ENCODE measurements at regions not wholly inside any gene's neighbourhood (a gene's known extent, or its start where the extent isn't known, plus 50 kb on each side); places are given as distances from the start of the nearest gene placed in this dataset.
"Not testable (repeated sequence)": the region's sequence is repeated elsewhere in the genome, so short reads cannot be mapped to it uniquely, and the experiment has no call there.

- no peak for DNase-seq
Measured at GRCh38 chr21:14058566-14058965, 152.2 kb downstream of the LIPI start.

DNA sequence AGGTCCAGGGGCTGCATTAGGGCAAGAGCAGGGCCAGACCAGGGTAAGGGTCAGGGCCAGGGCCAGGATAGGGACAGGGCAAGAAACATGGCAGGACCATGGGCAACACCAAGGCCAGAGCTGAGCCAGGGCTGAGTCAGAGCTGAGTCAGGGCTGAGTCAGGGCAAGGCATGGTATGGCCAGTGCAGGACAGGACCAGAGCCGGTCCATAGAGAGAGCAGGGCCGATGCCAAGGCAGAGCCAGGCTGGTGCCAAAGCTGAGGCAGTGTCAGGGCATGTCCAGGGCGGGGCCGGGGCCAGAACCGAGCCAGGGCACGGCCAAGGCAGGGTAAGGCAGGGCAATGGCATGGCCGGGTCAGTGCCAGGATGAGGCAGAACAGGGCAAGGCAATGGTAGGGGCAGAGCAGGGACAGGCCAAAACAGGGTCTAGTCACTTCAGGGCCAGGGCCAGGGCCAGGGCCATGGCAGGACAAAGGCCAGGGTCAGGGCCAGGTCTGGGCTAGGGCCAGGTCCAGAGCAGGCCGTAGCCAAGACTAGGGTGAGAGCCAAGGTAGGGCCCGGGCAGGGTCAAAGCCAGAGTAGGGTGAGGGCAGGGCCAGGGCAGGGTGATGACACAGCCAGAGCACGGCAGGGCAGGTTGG lies 152.8 kb downstream of the LIPI start:
- not testable (repeated sequence) for DNase-seq

DNA sequence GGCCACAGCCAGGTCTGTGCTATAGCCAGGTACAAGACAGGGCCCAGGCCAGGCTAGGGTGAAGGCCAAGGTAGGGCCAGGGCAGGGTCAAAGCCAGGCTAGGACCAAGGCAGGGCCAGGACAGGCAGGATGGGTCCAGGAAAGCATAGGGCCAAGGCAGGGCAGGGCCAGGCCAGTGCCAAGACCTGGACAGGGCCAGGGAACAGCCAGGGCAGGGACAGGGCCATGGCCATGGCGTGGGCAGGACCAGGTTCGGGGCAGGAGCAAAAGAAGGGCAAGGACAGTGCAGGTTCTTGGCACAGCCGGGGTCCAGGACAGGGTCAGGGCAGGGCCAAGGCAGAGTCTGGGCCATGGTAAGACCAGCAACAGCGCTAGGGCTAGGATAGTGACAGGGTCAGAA lies 153.4 kb downstream of the LIPI start:
- no peak for DNase-seq

GRCh38 chr21:14056771-14057191 lies 154.0 kb downstream of the LIPI start:
- DNase-seq: no peak

GRCh38 chr21:14055746-14056515 lies 154.8 kb downstream of the LIPI start:
- DNase-seq: not testable (repeated sequence)

DNA sequence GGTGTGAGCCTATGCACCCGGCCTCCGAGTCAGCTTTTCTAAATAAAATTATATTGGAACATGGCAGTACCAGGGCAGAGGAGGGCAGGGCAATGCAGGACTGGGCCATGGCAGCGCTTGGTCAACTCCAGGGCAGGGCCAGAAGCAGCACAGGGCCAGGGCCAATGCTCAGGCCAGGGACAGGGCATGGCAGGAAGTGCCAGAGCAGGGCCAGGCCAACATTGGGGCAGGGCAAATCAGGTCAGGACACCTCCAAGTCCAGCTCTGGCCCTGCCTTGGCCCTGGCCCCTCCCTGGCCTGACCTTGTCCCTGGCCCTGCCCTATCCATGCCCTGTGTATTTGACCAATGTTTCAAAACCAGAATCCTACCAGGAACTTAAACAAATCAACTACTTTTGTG lies 156.1 kb downstream of the LIPI start:
- DNase-seq: no peak

- DNase-seq: no peak
Measured at GRCh38 chr21:14050121-14050520, 160.6 kb downstream of the LIPI start.

DNA sequence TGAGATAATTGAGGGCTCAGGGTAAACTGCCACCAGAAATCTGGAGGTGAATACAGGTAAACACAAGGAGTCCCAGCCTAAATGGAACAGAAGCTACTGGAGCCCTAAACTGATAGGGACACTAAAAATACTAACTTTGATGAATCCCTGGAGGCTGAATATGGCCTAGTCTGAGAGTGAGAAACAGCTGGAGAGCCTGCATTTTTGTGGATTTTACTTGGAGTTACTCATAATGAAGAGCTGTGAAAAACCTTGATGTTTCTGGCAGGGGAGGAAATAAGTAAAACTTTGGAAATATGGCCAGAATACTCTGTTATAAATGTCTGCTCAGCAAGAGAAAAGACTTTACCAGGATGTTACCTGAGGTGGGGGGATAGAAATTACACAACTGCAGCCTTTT lies 164.4 kb downstream of the LIPI start:
- no peak for DNase-seq

- DNase-seq: no peak
Measured at GRCh38 chr21:14040386-14040785, 170.4 kb downstream of the LIPI start.

GRCh38 chr21:14028619-14029018 lies 182.1 kb downstream of the LIPI start:
- DNase-seq: not testable (repeated sequence)

- peak; percentile 96 for DNase-seq
Measured at GRCh38 chr21:14027235-14027869, 183.4 kb downstream of the LIPI start.

GRCh38 chr21:14020108-14020507 lies 190.6 kb downstream of the LIPI start:
- not testable (repeated sequence) for DNase-seq

GRCh38 chr21:14015841-14016240 lies 194.9 kb downstream of the LIPI start:
- DNase-seq: not testable (repeated sequence)

DNA sequence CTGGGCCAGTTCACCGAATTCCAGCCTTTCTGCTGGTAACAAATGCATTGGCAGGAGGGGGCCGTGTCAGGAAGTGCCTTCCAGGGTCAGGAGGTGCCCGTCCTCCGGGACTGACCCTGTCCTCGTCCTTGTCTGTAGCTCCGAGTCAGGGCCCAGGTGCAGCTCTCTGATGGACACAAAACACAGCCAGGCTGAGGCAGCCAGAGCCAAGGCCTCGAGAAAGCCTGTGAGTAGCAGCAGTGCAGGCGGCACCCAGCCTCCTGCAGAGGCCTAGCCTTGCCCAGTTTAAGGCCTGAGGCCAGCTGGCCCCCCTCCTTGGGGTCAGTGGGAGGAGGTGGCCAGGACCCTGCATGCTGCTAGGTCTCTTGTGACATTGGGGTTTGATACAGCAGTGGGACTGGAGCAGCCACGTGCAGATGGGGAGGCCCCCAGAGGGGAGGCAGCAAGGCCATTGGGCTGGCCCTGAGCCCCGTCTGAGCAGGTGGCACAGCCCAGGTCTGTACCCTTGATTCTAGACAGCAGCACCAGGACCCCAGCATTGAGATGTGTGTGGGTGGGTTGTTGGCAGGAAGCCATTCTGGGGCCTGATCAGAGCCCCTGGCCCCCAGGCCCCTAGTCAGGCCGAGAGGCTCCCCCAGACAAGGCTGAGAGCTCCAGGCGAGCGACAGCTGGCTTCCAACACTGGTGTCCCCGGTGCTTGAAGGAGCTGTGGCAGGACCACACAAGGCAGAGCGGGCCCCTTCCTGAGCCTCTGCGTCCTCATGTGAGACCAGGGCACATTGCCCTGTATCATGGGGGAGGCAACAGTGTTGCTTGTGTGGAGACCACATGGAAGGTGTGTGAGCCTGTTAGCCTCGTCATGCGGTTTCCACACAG lies 196.9 kb downstream of the LIPI start:
- DNase-seq: not testable (repeated sequence)

DNA sequence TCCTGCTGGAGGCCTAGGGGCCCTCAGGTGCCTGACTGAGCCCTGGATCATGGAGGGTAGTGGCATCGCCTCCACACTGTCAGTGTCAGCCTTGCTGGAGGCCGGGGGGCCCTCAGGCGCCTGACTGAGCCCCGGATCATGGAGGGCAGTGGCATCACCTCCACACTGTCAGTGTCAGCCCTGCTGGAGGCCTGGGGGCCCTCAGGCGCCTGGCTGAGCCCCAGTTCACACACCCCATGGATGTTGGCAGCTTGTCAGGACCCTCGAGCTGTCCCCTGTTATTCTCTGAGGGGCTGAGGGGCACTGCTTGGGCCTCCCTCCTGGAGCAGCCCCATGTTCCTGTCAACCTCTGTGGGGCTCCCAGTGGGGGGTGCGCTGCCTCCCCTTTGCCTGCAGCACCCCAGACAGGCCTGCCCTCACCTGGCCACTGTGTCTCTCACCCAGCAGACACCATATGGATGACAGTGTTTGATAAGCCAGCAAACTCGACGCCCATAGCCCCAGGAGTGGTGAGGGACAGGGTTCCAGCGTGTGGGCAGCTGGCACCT lies 197.6 kb downstream of the LIPI start:
- no peak for DNase-seq

DNA sequence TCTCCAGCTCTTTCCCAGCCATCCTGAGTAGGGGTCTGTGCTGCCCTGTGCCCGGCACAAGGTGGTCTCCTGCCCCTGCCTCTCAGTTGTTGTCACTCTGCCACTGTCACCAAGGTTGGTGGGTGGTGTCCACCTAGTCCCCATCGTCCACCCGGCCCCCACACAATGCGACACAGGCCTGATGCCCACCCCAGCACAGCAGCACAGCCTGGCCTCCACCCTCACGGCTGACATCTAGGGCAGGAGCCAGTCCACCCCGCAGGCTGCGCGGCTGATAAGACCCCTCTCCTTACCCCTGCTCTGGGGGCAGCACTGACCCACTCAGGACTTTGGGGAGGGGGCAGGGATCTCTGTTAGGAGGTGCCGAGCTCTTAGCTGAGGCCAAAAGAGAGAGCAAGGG lies 198.3 kb downstream of the LIPI start:
- DNase-seq: no peak

GRCh38 chr21:14011751-14012150 lies 199.0 kb downstream of the LIPI start:
- not testable (repeated sequence) for DNase-seq

- DNase-seq: not testable (repeated sequence)
Measured at GRCh38 chr21:14011149-14011548, 199.6 kb downstream of the LIPI start.

DNA sequence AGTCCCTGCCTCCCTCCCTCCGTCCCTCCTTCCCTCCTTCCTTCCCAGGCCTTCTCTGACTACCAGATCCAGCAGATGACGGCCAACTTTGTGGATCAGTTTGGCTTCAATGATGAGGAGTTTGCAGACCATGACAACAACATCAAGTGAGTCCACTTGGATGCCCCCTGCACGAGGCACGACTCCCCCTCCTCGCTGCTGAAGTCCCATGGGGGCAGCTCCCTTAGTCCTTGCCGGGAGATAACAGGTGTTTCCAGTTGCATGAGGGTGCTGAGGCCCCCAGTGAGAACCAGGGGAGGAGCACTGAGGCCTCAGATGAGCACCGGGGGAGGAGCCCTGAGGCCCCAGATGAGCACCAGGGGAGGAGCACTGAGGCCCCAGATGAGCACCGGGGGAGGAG lies 200.0 kb downstream of the LIPI start:
- no peak for DNase-seq

GRCh38 chr21:14009990-14010389 lies 200.8 kb downstream of the LIPI start:
- not testable (repeated sequence) for DNase-seq

DNA sequence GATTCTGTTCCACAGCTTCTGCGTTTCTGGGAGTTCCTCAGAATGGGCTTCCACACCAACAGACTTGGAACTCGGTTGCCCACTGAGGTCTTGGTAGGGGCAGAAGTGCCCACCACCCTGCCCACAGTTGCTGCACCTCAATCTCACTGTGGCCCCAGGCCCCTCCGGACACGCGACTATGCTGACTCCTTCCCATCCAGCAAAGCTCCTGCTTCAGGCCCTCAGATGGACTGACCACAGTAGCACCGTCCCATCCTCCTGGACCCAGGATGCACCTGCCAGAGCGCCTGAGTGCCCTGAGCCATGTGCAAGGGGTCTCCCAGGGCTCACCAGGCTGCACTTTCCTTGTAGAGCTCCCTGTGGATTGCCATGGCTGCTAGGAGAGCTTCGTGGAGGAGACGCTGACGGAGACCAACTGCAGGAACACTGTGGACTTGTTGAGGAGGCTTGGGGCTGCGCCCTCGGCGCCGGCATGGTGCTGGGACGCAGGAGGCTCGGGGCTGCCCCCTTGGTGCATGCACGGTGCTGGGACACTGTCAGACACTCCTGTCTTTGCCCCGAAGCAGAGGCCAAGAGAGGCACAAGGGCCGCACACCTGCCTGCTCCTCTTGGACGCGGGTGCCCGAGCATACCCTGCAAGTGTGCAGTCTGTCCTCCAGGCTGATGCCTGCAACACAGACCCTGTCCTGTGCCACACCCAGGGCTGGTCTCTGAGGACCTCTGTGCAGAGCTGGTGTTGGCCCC lies 201.3 kb downstream of the LIPI start:
- not testable (repeated sequence) for DNase-seq

GRCh38 chr21:14008436-14008835 lies 202.3 kb downstream of the LIPI start:
- DNase-seq: not testable (repeated sequence)
